ENCODE measurements at regions not wholly inside any gene's neighbourhood (a gene's known extent, or its start where the extent isn't known, plus 50 kb on each side); places are given as distances from the start of the nearest gene placed in this dataset.
A peak's percentile ranks its signal among the peaks of the same experiment; 100 is the strongest.

GRCh38 chr2:4597400-4597799, 894.0 kb downstream of the DCDC2C start:
- Mint-ChIP-seq H3K4me3 (ENCODE audit: unreplicated experiment) (no peak overlapping the region), H3K27ac (ENCODE audit: unreplicated experiment) (no peak overlapping the region), H3K27me3 (ENCODE audit: unreplicated experiment) (no peaks in the 10 kb centered on the region), H3K36me3 (ENCODE audit: unreplicated experiment) (no peaks in the 10 kb centered on the region), H3K4me1 (ENCODE audit: unreplicated experiment) (peaks cover 17% of the 10 kb centered on the region), H3K9me3 (ENCODE audit: unreplicated experiment) (no peaks in the 10 kb centered on the region)
- DNase-seq (ENCODE audit: extremely low spot score, unreplicated experiment): no peak
- TF ChIP-seq, protein P1, sequence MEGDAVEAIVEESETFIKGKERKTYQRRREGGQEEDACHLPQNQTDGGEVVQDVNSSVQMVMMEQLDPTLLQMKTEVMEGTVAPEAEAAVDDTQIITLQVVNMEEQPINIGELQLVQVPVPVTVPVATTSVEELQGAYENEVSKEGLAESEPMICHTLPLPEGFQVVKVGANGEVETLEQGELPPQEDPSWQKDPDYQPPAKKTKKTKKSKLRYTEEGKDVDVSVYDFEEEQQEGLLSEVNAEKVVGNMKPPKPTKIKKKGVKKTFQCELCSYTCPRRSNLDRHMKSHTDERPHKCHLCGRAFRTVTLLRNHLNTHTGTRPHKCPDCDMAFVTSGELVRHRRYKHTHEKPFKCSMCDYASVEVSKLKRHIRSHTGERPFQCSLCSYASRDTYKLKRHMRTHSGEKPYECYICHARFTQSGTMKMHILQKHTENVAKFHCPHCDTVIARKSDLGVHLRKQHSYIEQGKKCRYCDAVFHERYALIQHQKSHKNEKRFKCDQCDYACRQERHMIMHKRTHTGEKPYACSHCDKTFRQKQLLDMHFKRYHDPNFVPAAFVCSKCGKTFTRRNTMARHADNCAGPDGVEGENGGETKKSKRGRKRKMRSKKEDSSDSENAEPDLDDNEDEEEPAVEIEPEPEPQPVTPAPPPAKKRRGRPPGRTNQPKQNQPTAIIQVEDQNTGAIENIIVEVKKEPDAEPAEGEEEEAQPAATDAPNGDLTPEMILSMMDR (IDR thresholded peaks at IDR 0.05): no peak

DNA sequence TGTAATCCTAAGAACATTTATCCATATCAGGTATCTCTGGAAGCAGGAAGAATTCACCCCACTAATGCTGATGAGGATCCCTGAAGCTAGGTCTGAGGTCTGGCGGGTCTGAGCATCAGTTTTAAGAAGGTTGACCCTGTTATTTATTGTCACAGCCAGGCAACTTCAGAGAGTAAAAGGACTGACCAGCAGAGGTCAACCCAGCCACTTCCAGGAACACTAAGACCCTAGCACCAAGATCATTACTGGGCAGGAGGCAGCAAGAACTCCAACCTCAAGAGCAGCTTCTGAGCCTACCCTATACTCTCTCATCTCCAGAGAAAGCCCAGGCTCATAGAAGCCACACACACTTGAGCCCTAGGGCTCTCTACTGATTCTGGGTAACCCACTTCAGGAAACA, 901.4 kb downstream of the DCDC2C start:
- H3K27ac Mint-ChIP-seq (ENCODE audit: unreplicated experiment): no peak overlapping the region
- H3K36me3 Mint-ChIP-seq (ENCODE audit: unreplicated experiment): no peaks in the 10 kb centered on the region
- no peaks in the 10 kb centered on the region for H3K9me3 Mint-ChIP-seq (ENCODE audit: unreplicated experiment)
- no peak for DNase-seq (ENCODE audit: extremely low spot score, unreplicated experiment)
- H3K4me3 Mint-ChIP-seq (ENCODE audit: unreplicated experiment): no peak overlapping the region
- H3K4me1 Mint-ChIP-seq (ENCODE audit: unreplicated experiment): peaks cover 5% of the 10 kb centered on the region
- TF ChIP-seq, protein P1 (IDR thresholded peaks at IDR 0.05): no peak
- no peaks in the 10 kb centered on the region for H3K27me3 Mint-ChIP-seq (ENCODE audit: unreplicated experiment)

DNA sequence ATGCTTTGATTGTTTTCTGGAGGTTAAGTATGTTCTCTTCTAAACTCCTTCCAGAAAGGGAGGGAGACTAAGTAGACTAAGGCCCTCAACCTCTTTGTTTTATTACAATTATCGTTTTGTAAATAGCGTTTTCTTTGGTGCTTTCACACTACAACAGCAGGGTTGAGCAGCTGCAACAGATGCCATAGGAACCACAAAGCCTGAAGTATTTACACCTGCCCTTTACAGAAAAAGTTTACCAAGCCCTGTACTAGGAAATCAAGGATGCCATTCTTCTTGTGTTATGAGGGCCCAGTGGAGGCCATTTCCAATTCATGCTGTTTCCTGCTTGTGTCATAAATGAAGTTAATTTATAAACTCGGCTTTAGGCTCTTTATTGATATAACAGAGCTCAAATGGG, 914.8 kb downstream of the DCDC2C start:
- H3K27me3 Mint-ChIP-seq (ENCODE audit: unreplicated experiment): no peaks in the 10 kb centered on the region
- H3K4me3 Mint-ChIP-seq (ENCODE audit: unreplicated experiment): no peak overlapping the region
- H3K36me3 Mint-ChIP-seq (ENCODE audit: unreplicated experiment): no peaks in the 10 kb centered on the region
- H3K27ac Mint-ChIP-seq (ENCODE audit: unreplicated experiment): no peak overlapping the region
- peaks cover 4% of the 10 kb centered on the region for H3K4me1 Mint-ChIP-seq (ENCODE audit: unreplicated experiment)
- peaks cover 4% of the 10 kb centered on the region for H3K9me3 Mint-ChIP-seq (ENCODE audit: unreplicated experiment)
- DNase-seq (ENCODE audit: extremely low spot score, unreplicated experiment): no peak
- TF ChIP-seq, protein P1 (IDR thresholded peaks at IDR 0.05): no peak

- H3K4me1 Mint-ChIP-seq (ENCODE audit: unreplicated experiment): peaks cover 4% of the 10 kb centered on the region
- no peak for DNase-seq (ENCODE audit: extremely low spot score, unreplicated experiment)
- no peaks in the 10 kb centered on the region for H3K27me3 Mint-ChIP-seq (ENCODE audit: unreplicated experiment)
- H3K4me3 Mint-ChIP-seq (ENCODE audit: unreplicated experiment): no peak overlapping the region
- peak overlapping the region; percentile 32 for H3K27ac Mint-ChIP-seq (ENCODE audit: unreplicated experiment)
- no peaks in the 10 kb centered on the region for H3K36me3 Mint-ChIP-seq (ENCODE audit: unreplicated experiment)
- peaks cover 4% of the 10 kb centered on the region for H3K9me3 Mint-ChIP-seq (ENCODE audit: unreplicated experiment)
- TF ChIP-seq, protein P1 (IDR thresholded peaks at IDR 0.05): no peak
Measured at GRCh38 chr2:4618630-4619228, 915.4 kb downstream of the DCDC2C start.

DNA sequence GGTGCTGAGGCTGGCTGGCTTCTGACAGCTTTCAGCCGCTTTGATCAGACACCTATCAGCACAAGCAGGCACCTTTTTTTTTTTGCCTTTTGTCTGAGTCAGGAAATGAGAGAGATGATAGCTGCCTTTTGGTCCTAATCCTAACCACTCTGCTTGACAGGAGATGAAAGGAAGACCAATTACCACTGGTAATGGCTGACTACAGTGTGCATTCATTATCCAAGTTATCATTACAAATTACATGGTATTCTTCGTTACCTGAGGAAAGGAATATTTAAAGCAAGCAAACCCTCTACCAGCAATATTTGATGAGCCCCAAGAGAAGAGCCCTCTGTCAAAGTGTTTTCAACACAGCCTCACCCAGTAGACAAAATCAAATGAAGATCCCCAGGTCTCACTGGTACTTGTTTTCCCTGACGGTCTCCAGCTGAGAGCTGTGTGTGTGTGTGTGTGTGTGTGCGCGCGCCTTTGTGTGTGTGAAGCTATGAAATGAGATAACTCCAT, 925.7 kb downstream of the DCDC2C start:
- H3K4me1 Mint-ChIP-seq (ENCODE audit: unreplicated experiment): no peaks in the 10 kb centered on the region
- no peak overlapping the region for H3K4me3 Mint-ChIP-seq (ENCODE audit: unreplicated experiment)
- peaks cover 2% of the 10 kb centered on the region for H3K27me3 Mint-ChIP-seq (ENCODE audit: unreplicated experiment)
- no peak for DNase-seq (ENCODE audit: extremely low spot score, unreplicated experiment)
- H3K36me3 Mint-ChIP-seq (ENCODE audit: unreplicated experiment): no peaks in the 10 kb centered on the region
- H3K27ac Mint-ChIP-seq (ENCODE audit: unreplicated experiment): no peak overlapping the region
- TF ChIP-seq, protein P1 (IDR thresholded peaks at IDR 0.05): no peak
- no peaks in the 10 kb centered on the region for H3K9me3 Mint-ChIP-seq (ENCODE audit: unreplicated experiment)

All from osteocyte (in vitro differentiated cells).